HCT116 (cell line): ENCODE measurements at regions not wholly inside any gene's neighbourhood (a gene's known extent, or its start where the extent isn't known, plus 50 kb on each side); places are given as distances from the start of the nearest gene placed in this dataset.

Source experiments
- ATAC-seq: fragments of 200-7000 bp; cut with Tn5 transposase; 2 replicates; pipeline ENCODE4 v1.9.1; 2020; ENCODE audit warnings: mild to moderate bottlenecking, moderate library complexity
- BruUV-seq: library from RNA; stranded (reverse); fragments of 400-500 nt; replicated peaks from 2 replicates; lab custom pipeline; 2021; lab: Mats Ljungman, UMichigan
- CTCF ChIA-PET: fragments of 300-600 bp; sonication (Branson Sonifier 250); formaldehyde crosslinking; loops from one replicate; lab custom pipeline; 2021; ENCODE audit warnings: antibody characterized with exemption; lab: Charles Lee
- POLR2A ChIA-PET: fragments of 300-600, 350-600 bp; sonication (Branson Sonifier 250); formaldehyde crosslinking; loops from one replicate; lab custom pipeline; 2021; ENCODE audit warnings: antibody characterized with exemption; lab: Charles Lee
- RAD21 ChIA-PET, 2 experiments: fragments of 300-600 bp; sonication (Branson Sonifier 250); formaldehyde crosslinking; loops; one replicate each; lab custom pipeline; 2023; ENCODE audit warnings: low total read pairs in 2 of 2; ENCODE audit not compliant: uncharacterized antibody in 2 of 2, unreplicated experiment in 2 of 2, low non-redundant PET in 1 of 2; lab: Charles Lee
- DNase-seq: peaks from one replicate; pipeline ENCODE4 v3.0.0-alpha.2; 2010; ENCODE audit warnings: low read depth, low spot score
- H2AFZ ChIP-seq: fragments of 200-600 bp; shearing (Covaris generic), sonication (generic); 2 replicates; pipeline ENCODE4 v1.6.1; 2017; ENCODE audit warnings: low read depth, mixed run types, mixed read lengths, antibody characterized with exemption, low read length; ENCODE audit not compliant: poor library complexity, severe bottlenecking
- H3K27ac ChIP-seq: 2 replicates; pipeline ENCODE4 v1.5.1; 2012; ENCODE audit warnings: low read depth, low read length
- H3K27me3 ChIP-seq: fragments of 200-600 bp; sonication (generic); 2 replicates; pipeline ENCODE4 v1.6.1; 2016; ENCODE audit warnings: mixed run types, low read length, mixed read lengths; ENCODE audit not compliant: insufficient read depth
- H3K36me3 ChIP-seq, 2 experiments: fragments of 200-500 bp in 1 of 2; fragments of 200-600 bp in 1 of 2; sonication (Bioruptor generic) in 1 of 2; sonication (generic) in 1 of 2; 2 replicates each; pipeline versions ENCODE4 v1.5.1 to v1.6.1; 2014 to 2016; ENCODE audit warnings: low read length in 2 of 2, inconsistent platforms in 1 of 2, mixed read lengths in 1 of 2, mixed run types in 1 of 2; ENCODE audit not compliant: insufficient read depth in 2 of 2, control insufficient read depth in 1 of 2
- H3K4me1 ChIP-seq, 2 experiments: fragments of 200-600 bp in 1 of 2; sonication (generic) in 1 of 2; 2 replicates each; pipeline versions ENCODE4 v1.5.1 to v1.6.1; 2012 to 2017; ENCODE audit warnings: low read length in 2 of 2, inconsistent platforms in 1 of 2, mild to moderate bottlenecking in 1 of 2, mixed read lengths in 1 of 2, mixed run types in 1 of 2, moderate library complexity in 1 of 2; ENCODE audit not compliant: insufficient read depth in 2 of 2, control insufficient read depth in 1 of 2
- H3K4me2 ChIP-seq: fragments of 200-600 bp; sonication (generic); 2 replicates; pipeline ENCODE4 v1.6.1; 2017; ENCODE audit warnings: mixed run types, low read length, mixed read lengths
- H3K4me3 ChIP-seq, 2 experiments: fragments of 200-600 bp in 1 of 2; sonication (generic) in 1 of 2; replicated peaks in 1 of 2; 2 replicates each; pipeline ENCODE4 v1.5.1; 2011 to 2016; ENCODE audit warnings: low read length in 2 of 2, control low read depth in 1 of 2, low read depth in 1 of 2, mild to moderate bottlenecking in 1 of 2, mixed read lengths in 1 of 2, mixed run types in 1 of 2
- H3K79me2 ChIP-seq: fragments of 200-600 bp; sonication (generic); 2 replicates; pipeline ENCODE4 v1.6.1; 2017; ENCODE audit warnings: mild to moderate bottlenecking, mixed run types, low read length, moderate library complexity, mixed read lengths; ENCODE audit not compliant: insufficient read depth
- H3K9ac ChIP-seq: fragments of 200-600 bp; sonication (generic); 2 replicates; pipeline ENCODE4 v1.6.1; 2016; ENCODE audit warnings: low read length, mixed read lengths
- H3K9me2 ChIP-seq: fragments of 200-600 bp; sonication (generic), shearing (Covaris generic); 2 replicates; pipeline ENCODE4 v1.6.1; 2017; ENCODE audit warnings: mixed run types, mild to moderate bottlenecking, moderate library complexity; ENCODE audit not compliant: insufficient read depth
- H3K9me3 ChIP-seq, 2 experiments: fragments of 200-500 bp in 1 of 2; fragments of 200-600 bp in 1 of 2; sonication (Bioruptor generic) in 1 of 2; sonication (generic) in 1 of 2; 2 replicates each; pipeline ENCODE4 v1.6.1; 2014 to 2017; ENCODE audit warnings: low read length in 2 of 2, mixed read lengths in 2 of 2, inconsistent platforms in 1 of 2, low read depth in 1 of 2, mild to moderate bottlenecking in 1 of 2, mixed run types in 1 of 2, moderate library complexity in 1 of 2; ENCODE audit not compliant: control insufficient read depth in 1 of 2, insufficient read depth in 1 of 2
- H4K20me1 ChIP-seq: fragments of 200-600 bp; sonication (generic), shearing (Covaris generic); 2 replicates; pipeline ENCODE4 v1.6.1; 2017; ENCODE audit warnings: mixed run types, mild to moderate bottlenecking, moderate library complexity; ENCODE audit not compliant: insufficient read depth
- ATF3 ChIP-seq: IDR thresholded peaks from 2 replicates; pipeline ENCODE4 v1.6.1; 2012
- EGR1 ChIP-seq: IDR thresholded peaks from 2 replicates; pipeline ENCODE4 v1.6.1; 2012; ENCODE audit warnings: low read depth
- ELF1 ChIP-seq: IDR thresholded peaks from 2 replicates; pipeline ENCODE4 v1.6.1; 2012; ENCODE audit warnings: low read depth, borderline replicate concordance
- EZH2phosphoT487 ChIP-seq: fragments of 200-600 bp; IDR thresholded peaks from 2 replicates; pipeline ENCODE4 v1.6.1; 2018; ENCODE audit warnings: antibody characterized with exemption, borderline replicate concordance
- JUND ChIP-seq: IDR thresholded peaks from 2 replicates; pipeline ENCODE4 v1.6.1; 2012
- MAX ChIP-seq: IDR thresholded peaks from 2 replicates; pipeline ENCODE4 v1.6.1; 2012
- POLR2AphosphoS5 ChIP-seq: IDR thresholded peaks from 2 replicates; pipeline ENCODE4 v1.6.1; 2011; ENCODE audit warnings: mild to moderate bottlenecking, low read depth, low read length, moderate library complexity
- RAD21 ChIP-seq: IDR thresholded peaks from 2 replicates; pipeline ENCODE4 v1.6.1; 2012; ENCODE audit warnings: low read depth, mild to moderate bottlenecking
- TCF7L2 ChIP-seq: IDR thresholded peaks from 2 replicates; pipeline ENCODE4 v1.7.0; 2011; ENCODE audit warnings: borderline replicate concordance, inconsistent platforms; ENCODE audit not compliant: insufficient read depth, insufficient read length; ENCODE audit errors: extremely low read depth
- YY1 ChIP-seq: IDR thresholded peaks from 2 replicates; pipeline ENCODE4 v1.6.1; 2011; ENCODE audit warnings: low read length, low read depth, moderate library complexity, mild to moderate bottlenecking; ENCODE audit not compliant: insufficient replicate concordance; ENCODE audit errors: extremely low read depth
- ZBTB33 ChIP-seq: IDR thresholded peaks from 2 replicates; pipeline ENCODE4 v1.6.1; 2011; ENCODE audit warnings: mild to moderate bottlenecking, low read length, moderate library complexity; ENCODE audit not compliant: insufficient replicate concordance; ENCODE audit errors: extremely low read depth
- ZNF274 ChIP-seq: fragments of 200-500 bp; sonication (Bioruptor generic); IDR thresholded peaks from 2 replicates; pipeline ENCODE4 v1.6.1; 2014; ENCODE audit warnings: mild to moderate bottlenecking, low read depth, low read length, inconsistent platforms
- intact Hi-C: fragments of 100-400 bp; cut with micrococcal nuclease; formaldehyde crosslinking; loops from 2 replicates; pipeline ENCODE4 v1.10.0; 2022
- TF ChIP-seq, protein P1 (sequence below), 3 experiments: fragments of 200-600 bp in 1 of 3; sonication (generic) in 1 of 3; IDR thresholded peaks in 2 of 3; conservative IDR thresholded peaks in 1 of 3; 2 replicates each; pipeline ENCODE4 v1.5.1; 2012 to 2017; ENCODE audit warnings: low read depth in 2 of 3, low read length in 2 of 3, antibody characterized with exemption in 1 of 3, borderline replicate concordance in 1 of 3, control low read depth in 1 of 3, mild to moderate bottlenecking in 1 of 3, mixed read lengths in 1 of 3, mixed run types in 1 of 3, moderate library complexity in 1 of 3; ENCODE audit not compliant: insufficient read depth in 1 of 3

GRCh38 chr9:101951598-101951997 lies 213.2 kb upstream of the GRIN3A start:
- Histone ChIP-seq H3K9ac (no peak overlapping the region), H3K36me3 (no peaks in the 10 kb centered on the region), H3K4me3 (no peak overlapping the region), H4K20me1 (no peaks in the 10 kb centered on the region), H3K4me1 (no peaks in the 10 kb centered on the region), H3K4me2 (no peak overlapping the region), H3K79me2 (no peaks in the 10 kb centered on the region), H3K9me3 (peaks cover 0 to 3% of the 10 kb centered on the region in 2 experiments; a peak in 1 of 4 replicates), H3K27me3 (no peaks in the 10 kb centered on the region), H2AFZ (no peak overlapping the region), H3K9me2 (no peaks in the 10 kb centered on the region), H3K27ac (no peak overlapping the region)
- no TSS peak for BruUV-seq
- POLR2A ChIA-PET, result no interaction called here
- CTCF ChIA-PET, result no interaction called here
- no peak for DNase-seq
- TF ChIP-seq EGR1, result no peak
- no peak for TF ChIP-seq JUND
- no peak for TF ChIP-seq POLR2AphosphoS5
- TF ChIP-seq TCF7L2, result no peak
- TF ChIP-seq RAD21, result no peak
- no peak for TF ChIP-seq ZBTB33
- no peak for TF ChIP-seq YY1
- TF ChIP-seq ELF1, result no peak
- TF ChIP-seq MAX, result no peak
- TF ChIP-seq, protein P1, sequence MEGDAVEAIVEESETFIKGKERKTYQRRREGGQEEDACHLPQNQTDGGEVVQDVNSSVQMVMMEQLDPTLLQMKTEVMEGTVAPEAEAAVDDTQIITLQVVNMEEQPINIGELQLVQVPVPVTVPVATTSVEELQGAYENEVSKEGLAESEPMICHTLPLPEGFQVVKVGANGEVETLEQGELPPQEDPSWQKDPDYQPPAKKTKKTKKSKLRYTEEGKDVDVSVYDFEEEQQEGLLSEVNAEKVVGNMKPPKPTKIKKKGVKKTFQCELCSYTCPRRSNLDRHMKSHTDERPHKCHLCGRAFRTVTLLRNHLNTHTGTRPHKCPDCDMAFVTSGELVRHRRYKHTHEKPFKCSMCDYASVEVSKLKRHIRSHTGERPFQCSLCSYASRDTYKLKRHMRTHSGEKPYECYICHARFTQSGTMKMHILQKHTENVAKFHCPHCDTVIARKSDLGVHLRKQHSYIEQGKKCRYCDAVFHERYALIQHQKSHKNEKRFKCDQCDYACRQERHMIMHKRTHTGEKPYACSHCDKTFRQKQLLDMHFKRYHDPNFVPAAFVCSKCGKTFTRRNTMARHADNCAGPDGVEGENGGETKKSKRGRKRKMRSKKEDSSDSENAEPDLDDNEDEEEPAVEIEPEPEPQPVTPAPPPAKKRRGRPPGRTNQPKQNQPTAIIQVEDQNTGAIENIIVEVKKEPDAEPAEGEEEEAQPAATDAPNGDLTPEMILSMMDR (IDR thresholded peaks at IDR 0.05 in 2 of 3, conservative IDR thresholded peaks at IDR 0.05 in 1 of 3; ENCODE audit: borderline replicate concordance in 1 of 3, insufficient read depth in 1 of 3, low read depth in 2 of 3, low read length in 2 of 3), result no peak
- no peak for TF ChIP-seq ZNF274
- TF ChIP-seq ATF3, result no peak
- no peak for TF ChIP-seq EZH2phosphoT487
- no peak for ATAC-seq
- RAD21 ChIA-PET, result no interaction called here
- intact Hi-C loops, result no loop called here
